SK-N-SH (cell line): ENCODE measurements at regions not wholly inside any gene's neighbourhood (a gene's known extent, or its start where the extent isn't known, plus 50 kb on each side); places are given as distances from the start of the nearest gene placed in this dataset.

Source experiments
- CTCF ChIP-seq: fragments of 200-600 bp; sonication (generic); IDR thresholded peaks from 2 replicates; pipeline ENCODE4 v1.6.1; 2017; ENCODE audit warnings: antibody characterized with exemption, mild to moderate bottlenecking, moderate library complexity
- EP300 ChIP-seq, 2 experiments: IDR thresholded peaks; 2 replicates each; pipeline versions ENCODE4 v1.4.0 to v1.6.1; 2012; ENCODE audit warnings: borderline replicate concordance in 1 of 2, low read depth in 1 of 2, low read length in 1 of 2
- EZH2phosphoT487 ChIP-seq: fragments of 200-600 bp; sonication (generic); IDR thresholded peaks from 2 replicates; pipeline ENCODE4 v1.6.1; 2017; ENCODE audit warnings: low read depth, mixed run types, mild to moderate bottlenecking, antibody characterized with exemption, moderate library complexity, borderline replicate concordance
- IRF3 ChIP-seq: fragments of 150-350 bp; IDR thresholded peaks from 2 replicates; pipeline ENCODE4 v1.6.1; 2016; ENCODE audit warnings: mild to moderate bottlenecking, low read depth, low read length
- JUND ChIP-seq: IDR thresholded peaks from 2 replicates; pipeline ENCODE4 v1.4.0; 2012
- MXI1 ChIP-seq: IDR thresholded peaks from 2 replicates; pipeline ENCODE4 v1.6.1; 2012; ENCODE audit warnings: mild to moderate bottlenecking, low read depth, low read length, improper control_type of control experiment
- RAD21 ChIP-seq: IDR thresholded peaks from 2 replicates; pipeline ENCODE4 v1.6.1; 2012; ENCODE audit warnings: mild to moderate bottlenecking, low read length
- USF1 ChIP-seq: IDR thresholded peaks from 2 replicates; pipeline ENCODE4 v1.4.0; 2012; ENCODE audit warnings: low read depth, borderline replicate concordance

GRCh38 chr11:130699561-130699960, 216.7 kb downstream of the SNX19 start:
- TF ChIP-seq CTCF: no peak
- TF ChIP-seq USF1: no peak
- TF ChIP-seq RAD21: no peak
- no peak for TF ChIP-seq JUND
- no peak for TF ChIP-seq EZH2phosphoT487
- no peak for TF ChIP-seq EP300 (IDR thresholded peaks at IDR 0.05; ENCODE audit: borderline replicate concordance in 1 of 2, low read depth in 1 of 2, low read length in 1 of 2)
- no peak for TF ChIP-seq IRF3
- no peak for TF ChIP-seq MXI1
